HG02588 (cell line): ENCODE measurements at regions not wholly inside any gene's neighbourhood (a gene's known extent, or its start where the extent isn't known, plus 50 kb on each side); places are given as distances from the start of the nearest gene placed in this dataset.

Experiments
- ATAC-seq: cut with Tn5 transposase; IDR thresholded peaks from one replicate; pipeline ENCODE4 v1.9.1; 2021; ENCODE audit warnings: mild to moderate bottlenecking, moderate library complexity; ENCODE audit not compliant: unreplicated experiment

- ATAC-seq: no peak
Measured at GRCh38 chr14:61226015-61226654, 55.0 kb downstream of the TMEM30B start.

- no peak for ATAC-seq
Measured at GRCh38 chr14:61225344-61225743, 55.8 kb downstream of the TMEM30B start.

- no peak for ATAC-seq
Measured at GRCh38 chr14:61223552-61223951, 57.6 kb downstream of the TMEM30B start.

- ATAC-seq: no peak
Measured at GRCh38 chr14:61222388-61222787, 58.8 kb downstream of the TMEM30B start.

- ATAC-seq: no peak
Measured at GRCh38 chr14:61221906-61222305, 59.2 kb downstream of the TMEM30B start.

- ATAC-seq: no peak
Measured at GRCh38 chr14:61219673-61220072, 61.5 kb downstream of the TMEM30B start.

GRCh38 chr14:61219256-61219655 is 61.9 kb downstream of the TMEM30B start:
- no peak for ATAC-seq

- ATAC-seq: no peak
Measured at GRCh38 chr14:61218767-61219166, 62.4 kb downstream of the TMEM30B start.

- ATAC-seq: no peak
Measured at GRCh38 chr14:61218157-61218556, 63.0 kb downstream of the TMEM30B start.

GRCh38 chr14:61217516-61217915 is 63.6 kb downstream of the TMEM30B start:
- no peak for ATAC-seq

GRCh38 chr14:61215222-61216020 is 65.7 kb downstream of the TMEM30B start:
- ATAC-seq: no peak

GRCh38 chr14:61213920-61214319 is 67.2 kb downstream of the TMEM30B start:
- ATAC-seq: no peak

- ATAC-seq: no peak
Measured at GRCh38 chr14:61213191-61213621, 67.9 kb downstream of the TMEM30B start.

GRCh38 chr14:61212546-61212945 is 68.6 kb downstream of the TMEM30B start:
- no peak for ATAC-seq

- ATAC-seq: no peak
Measured at GRCh38 chr14:61211476-61212255, 69.5 kb downstream of the TMEM30B start.

- ATAC-seq: no peak
Measured at GRCh38 chr14:61203081-61203753, 77.9 kb downstream of the TMEM30B start.

GRCh38 chr14:61202124-61202523 is 79.0 kb downstream of the TMEM30B start:
- no peak for ATAC-seq

GRCh38 chr14:61201171-61201570 is 80.0 kb downstream of the TMEM30B start:
- no peak for ATAC-seq

- no peak for ATAC-seq
Measured at GRCh38 chr14:61197416-61197815, 83.7 kb downstream of the TMEM30B start.

GRCh38 chr14:61196792-61197191 is 84.3 kb downstream of the TMEM30B start:
- ATAC-seq: no peak

- ATAC-seq: no peak
Measured at GRCh38 chr14:61196034-61196433, 85.1 kb downstream of the TMEM30B start.
